ENCODE measurements at regions not wholly inside any gene's neighbourhood (a gene's known extent, or its start where the extent isn't known, plus 50 kb on each side); places are given as distances from the start of the nearest gene placed in this dataset.
A peak's percentile ranks its signal among the peaks of the same experiment; 100 is the strongest.

DNA sequence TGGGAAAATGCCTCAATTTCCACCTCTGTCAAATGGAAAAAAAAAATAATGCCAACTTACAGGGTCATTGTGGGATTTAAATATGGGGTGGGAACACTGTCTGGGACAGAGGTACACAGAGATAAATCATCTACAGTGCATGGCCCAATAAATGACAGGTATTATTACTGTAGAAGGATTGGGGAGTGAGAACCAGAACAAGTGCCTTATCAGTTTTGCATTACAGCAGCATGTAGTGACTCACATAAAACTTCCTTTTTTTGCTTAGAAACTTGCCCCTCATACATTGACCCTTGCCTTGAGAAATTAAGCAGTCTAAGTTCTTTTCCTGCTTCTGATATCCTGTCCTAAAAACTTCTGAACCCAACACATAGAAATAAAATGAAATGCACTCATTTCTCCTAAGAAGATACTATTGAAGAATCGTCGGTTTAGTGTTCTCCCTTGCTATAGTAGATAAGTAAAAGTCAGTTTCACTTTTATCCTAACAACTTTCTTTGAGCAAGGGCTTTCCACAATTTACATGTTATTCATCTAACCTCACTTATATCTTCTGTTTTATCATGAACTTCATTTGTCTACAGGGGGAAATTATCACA lies 121.0 kb upstream of the HAAO start:
- DNase-seq: no peak

DNA sequence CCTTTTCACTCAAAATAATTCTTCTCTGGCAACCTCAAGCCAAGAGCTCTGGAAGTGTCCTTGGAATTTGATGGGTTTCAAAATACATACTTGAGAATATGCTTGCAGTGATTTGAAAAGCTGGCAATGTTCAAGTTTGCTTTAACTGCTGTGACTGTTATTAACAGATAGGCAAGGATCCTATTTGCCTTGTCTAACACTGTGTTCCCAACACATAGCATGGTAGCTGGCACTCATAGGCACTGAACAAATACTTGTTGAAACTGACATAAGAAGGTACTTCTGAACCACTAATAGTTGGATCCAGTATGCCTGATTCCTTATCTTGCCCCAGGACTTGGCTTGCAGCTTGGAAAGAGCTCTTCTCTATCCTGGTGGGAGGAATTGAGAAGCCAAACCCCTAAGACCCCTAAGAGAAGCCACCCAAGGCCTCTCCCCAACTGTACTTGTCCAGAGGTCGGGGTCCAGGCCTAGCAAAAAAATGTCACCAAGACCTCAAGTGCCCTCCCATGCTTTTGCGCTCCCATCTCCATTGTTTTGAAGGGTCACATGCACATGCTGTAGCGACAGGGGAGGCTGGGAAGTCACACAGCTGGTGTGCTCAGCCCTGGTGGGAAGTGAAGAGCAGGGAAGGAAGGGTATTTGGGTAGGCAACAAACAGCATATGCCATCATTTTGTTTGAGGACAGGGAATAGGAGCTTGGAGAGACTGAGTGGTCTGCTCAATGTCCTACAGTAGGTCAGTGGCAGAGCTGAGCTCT lies 118.4 kb upstream of the HAAO start:
- no peak for DNase-seq

DNA sequence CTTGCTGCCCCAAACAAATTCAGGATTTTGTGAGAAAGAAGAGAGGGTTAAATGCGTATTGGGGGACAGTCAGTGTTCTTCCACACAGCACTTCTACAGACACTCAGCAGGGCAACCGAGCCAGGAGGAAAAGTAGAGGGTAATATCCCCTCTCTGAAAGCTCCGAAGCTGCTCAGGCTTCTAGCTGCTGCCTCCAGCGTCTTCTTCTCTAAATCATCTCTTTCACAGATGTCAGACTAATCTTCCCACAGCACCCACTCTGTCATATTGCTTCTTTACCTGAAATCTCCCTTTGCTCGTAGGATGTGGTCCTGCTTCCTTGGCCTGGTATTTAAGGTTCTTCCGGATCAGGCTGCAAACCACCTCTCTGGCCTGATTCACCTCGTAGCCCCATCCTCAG lies 117.6 kb upstream of the HAAO start:
- no peak for DNase-seq

DNA sequence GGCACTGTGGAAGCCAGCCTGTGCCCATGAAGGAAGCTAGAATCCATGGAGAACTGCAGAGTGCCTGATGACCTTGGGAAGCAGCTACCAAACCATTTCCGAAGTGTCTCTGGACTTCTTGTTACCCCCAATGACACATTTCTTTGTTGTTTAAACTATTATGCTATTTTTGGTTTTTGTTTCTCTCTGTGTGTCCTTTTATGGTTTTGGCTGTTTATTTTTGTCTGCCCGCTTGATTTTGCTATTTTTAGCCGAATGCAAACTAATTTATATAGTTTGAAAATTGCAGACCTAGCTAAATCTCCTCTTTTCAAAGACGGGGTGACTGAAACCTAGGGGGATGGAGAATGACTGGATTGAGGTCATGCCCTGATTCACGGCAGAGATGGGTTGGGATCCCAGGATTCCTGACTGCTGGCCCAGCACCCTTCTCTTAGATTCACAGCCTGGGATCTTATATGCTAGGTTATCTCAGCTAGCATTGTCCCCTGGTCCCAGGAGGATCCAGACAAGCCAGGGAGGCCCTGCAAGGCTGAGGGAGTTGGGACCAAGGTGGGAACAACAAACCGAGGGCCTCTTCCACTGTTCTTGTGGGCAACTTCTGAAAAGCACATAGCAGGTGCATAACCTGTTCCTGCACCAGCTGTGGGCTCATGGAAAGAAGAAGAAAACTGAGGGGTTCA lies 116.3 kb upstream of the HAAO start:
- no peak for DNase-seq

DNA sequence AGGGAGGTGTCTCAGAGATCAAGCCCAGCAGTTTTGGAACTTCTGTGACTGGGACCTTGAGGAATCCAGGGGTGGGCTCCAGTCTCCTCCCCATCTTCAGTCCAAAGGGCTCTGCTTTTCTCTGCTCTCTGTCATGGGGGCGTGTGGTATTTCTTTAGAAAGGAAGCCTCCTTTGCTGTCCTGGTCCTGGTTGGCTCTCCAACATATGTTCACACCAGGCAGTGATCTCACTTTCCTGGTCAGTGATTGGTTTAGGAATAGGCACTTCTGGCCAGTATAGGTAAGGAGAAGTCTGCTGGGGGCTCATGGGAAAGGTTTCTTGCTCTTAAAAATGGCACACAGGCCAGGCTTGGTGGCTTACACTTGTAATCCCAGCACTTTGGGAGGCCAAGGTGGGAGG lies 115.5 kb upstream of the HAAO start:
- DNase-seq: no peak

DNA sequence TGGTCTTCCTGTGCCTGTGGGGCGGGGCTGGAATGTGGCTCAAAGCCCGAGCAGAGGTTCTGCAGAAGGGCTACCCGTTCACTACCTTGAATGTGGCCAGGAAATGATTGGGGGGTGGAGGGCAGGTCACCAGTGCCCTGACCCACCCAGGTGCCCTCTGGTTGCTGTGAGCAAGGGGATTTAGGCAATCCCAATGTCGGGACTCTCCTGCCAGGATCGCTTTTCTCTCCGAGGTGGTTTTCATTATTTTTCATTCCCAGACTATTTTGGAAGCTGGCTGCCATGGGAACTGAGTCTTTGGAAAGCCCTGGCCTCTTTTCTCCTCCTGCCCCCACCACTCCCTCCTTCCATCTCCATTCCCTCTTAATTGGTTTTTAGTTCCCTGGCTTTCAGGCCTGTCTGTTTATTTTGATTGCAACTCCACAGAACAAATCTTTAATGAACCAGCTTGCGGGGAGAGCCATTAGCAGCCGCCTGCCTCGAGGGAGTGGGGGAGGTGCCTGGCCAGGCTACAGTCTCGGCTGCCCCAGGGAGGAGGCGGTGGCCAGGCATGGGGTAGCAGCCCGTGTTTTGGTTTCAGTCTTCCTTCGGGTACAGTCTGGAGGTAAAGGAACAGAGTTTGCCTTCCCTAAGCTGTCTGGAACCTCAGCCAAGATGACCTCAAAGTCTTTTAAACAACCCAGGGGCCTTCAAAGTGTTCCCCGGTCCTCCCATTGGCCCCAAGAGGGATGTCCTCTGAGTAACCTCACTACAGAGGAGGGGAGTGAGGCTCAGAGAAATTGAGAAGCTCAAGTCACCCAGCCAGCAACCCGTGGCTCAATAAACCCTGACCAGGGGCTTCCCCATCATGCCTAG lies 114.4 kb upstream of the HAAO start:
- no peak for DNase-seq

DNA sequence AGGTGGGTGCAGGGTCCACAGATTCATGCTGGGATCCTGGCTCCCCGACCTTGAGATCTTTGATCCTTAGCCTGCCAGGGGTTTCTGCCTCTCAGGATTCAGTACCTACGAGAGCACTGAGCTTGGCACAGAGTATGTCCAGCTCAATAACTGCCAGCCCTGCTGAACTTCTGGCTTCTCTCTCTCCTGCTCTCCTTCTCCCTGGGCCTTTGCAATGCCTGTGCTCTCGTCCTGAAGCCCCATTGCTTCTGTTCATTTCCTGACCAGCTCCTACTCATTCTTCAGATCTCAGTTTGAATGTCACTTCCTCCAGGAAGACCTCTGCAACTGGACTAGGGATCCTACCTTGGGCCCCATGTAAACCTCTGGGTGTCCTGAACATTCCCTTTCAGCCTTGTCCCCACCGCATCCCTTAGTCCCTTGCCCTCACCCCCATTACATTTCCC lies 113.8 kb upstream of the HAAO start:
- no peak for DNase-seq

DNA sequence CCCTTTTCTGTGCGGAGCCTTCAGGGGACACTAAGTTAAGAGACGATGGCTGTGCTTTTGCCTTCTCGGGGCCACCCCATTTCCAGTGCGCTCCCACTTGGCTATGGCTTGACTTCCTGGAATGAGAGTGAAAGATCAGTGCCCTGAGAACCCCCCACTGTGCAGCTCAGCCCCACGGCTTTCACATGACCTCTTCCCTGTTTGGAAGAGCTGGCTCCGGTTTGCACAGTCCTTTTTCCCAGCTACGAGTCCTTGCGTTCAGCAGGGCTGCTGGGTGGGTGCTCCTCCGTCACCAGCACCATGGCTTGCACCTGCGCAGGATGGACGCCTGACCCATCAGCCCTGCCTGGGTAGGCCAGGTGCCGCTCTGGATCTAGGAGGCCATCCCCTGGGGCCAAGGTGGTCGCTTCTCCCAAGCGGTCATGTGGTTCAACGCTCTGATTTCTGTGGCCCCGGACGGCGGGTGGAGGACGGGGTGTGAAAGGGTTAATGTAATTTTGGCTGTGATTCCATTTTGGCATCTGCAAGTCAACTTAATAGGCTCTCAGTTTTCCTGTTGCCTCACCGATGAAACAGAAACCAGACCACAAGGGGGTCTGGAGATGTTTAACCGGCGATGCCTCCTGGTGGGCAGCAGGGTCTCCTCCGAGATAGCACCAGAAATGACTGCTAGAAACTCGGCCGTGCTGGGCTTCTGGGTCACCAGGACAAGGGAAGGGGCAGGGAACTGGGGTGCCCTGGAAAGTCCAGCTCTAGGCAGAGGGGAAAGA lies 113.1 kb upstream of the HAAO start:
- no peak for DNase-seq

DNA sequence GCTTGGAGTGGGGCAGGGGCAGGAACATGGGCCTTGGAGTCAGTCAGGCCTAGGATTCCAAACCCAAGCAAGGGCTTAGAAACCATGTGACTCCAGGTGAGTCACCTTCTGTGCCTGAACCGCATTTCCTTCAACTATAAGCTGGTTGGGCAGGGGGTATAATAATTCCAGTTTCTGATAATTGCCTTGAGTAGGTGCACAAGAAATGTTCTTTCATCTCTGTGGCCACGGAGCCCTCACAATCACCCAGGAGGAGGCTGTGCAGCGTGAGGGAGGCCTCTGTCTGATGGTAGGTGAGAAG lies 112.1 kb upstream of the HAAO start:
- DNase-seq: no peak

DNA sequence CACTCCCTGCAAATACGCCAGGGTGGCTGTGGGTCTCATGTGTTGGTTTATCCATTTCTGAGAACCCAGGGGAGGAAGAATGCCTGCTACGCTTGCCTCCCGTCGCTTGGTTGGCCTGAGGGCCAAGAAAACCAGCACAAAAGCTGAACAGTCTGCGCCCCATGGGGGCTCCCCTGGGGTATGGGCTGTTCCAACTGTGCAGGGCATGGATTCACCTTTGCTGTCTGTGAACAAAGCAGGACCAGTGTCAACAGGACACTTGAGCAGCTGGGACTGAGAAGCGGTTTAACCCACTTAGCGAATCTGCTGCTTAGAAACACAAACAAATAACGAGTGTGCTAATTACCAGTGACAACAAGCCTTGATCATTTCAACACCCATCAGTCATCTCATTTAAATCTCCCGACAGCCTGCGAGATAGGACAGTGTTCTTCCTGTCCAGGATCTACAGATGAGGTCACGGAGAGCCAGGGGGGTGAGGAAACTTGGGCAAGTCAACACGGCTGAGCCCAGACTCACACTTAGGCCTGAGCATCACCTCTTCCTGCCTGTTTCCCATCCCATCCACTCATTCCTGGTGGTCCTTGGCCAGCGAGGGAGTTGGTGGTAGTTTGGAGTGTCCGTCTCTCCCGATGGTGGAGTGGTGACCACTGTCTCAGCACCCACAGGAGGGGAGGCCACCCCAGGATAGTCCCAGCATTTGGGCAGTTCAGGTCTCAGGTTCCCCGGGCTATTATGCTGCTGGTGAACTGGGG lies 111.6 kb upstream of the HAAO start:
- DNase-seq: no peak

DNA sequence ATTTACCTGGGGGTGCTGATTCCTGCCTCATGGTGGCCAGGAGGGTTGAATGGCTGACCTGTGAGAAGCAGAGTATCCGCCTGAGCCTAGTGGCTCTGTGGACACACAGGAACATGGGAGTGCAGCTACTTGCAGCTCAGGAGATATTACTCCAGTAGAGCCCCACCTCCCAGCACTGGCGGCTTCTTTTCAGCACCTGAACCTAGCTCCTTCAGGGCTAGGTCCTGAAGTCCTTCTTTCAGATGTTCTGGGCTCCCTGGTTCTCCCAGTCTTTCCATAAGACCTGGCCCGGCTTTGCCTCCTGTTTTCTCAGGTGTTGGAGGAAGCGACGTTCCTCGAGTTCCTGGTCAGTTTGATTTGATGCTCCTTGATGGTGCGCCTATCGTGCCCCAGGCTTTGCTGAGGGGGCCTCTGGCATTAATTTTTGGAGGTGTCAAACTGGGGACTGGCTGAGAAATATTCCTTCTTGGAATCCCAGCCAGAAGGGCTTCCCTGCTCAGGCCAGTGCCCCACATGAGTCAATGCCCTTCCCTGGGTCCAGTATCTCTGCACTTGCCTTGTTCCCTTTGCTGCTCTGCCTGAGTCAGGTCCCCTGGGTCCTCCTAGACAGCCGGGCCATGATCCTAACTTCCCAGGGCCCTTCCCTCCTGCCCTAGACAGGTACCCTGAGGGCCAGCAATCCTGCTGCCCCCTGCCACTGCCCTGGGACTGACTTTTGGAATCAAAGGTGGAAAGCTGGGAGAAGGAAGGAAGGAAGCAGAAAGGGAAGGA lies 110.7 kb upstream of the HAAO start:
- no peak for DNase-seq

DNA sequence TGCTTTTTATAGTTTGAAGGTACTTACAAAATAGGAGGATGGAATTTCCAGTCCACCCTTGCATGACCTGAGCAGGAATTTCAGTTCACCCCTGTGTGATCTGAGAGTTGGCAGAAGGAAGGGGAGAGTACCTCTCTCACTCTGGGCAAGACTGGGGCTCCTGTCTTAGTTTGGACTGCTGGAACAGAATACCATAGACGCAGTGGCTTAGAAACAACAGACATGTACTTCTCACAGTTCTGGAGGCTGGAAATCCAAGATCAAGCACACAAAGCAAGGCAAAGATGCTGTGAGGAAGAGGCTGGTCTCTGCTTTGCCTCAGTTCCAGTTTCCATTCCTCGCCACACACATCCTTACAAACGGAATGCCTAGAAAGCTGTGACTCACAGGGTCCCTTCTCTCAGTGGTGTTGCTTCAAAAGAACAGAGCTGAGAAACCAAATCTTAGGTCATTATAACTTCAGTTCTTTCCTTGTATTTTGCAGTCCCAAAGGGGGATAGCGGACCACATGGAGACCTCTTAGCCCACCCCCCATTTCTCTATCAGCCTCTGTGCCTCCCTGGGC lies 108.8 kb upstream of the HAAO start:
- no peak for DNase-seq

DNA sequence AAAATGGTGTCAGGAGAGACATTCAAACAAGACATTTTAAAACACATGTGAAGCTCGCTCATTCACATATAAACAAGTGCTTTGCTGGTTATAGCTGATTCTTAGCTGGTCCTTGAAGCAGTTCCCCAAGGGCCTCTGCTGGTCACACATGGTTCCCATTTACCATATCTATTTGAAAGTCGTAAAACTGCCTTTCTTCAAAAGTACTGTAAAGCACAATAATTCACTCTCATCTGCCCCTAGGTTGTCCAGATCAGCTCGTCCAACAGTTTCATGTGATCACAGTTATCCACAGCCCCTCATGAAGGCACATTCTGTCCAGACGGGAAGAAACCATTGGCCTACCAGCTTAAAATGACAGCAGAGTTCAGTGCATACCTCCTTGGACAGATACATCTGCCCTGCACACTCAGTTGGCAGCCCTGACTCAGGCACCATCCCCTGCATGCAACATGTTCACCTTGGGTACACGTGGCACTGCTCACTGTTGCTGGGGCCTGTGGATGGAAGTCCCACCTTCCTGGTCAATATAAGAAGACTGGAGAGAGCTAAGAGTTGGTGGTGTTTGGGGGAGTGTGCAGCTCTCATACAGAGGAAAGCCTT lies 108.0 kb upstream of the HAAO start:
- no peak for DNase-seq

DNA sequence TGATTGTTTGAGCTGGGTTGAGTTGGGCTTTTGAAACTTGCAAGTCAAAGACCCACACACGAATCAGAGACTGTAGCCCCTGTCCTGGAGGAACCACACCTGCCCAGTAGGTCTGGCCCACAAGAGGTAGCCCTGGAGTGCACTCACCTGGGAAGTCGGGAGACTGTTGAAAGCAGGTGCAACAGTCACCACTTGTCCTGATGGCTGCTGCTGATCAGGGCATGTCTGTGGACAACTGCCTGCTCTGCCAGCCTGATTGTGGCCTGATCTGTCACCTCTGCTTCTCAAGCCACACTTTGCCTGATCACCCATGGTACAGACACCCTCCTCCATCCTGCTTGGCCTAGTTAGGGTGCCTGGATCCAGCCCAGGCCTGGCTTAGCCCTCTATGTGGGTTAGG lies 105.0 kb upstream of the HAAO start:
- DNase-seq: no peak

DNA sequence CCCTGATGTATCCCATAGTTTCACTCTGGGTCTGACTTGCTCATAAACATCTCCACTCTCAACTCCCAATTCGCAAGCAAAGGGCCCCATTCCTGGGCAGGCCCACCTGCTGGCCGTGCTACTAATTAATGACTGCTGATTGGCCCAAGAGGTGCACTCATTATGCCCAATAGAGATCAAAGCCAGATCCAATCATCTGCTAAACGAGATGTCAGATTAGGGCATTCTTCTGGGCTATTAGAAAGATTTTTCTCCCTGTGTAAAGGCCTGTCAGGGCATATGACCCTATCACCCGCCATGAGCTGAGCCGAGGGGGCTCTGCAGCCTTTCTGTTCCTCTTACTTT lies 103.4 kb upstream of the HAAO start:
- no peak for DNase-seq

DNA sequence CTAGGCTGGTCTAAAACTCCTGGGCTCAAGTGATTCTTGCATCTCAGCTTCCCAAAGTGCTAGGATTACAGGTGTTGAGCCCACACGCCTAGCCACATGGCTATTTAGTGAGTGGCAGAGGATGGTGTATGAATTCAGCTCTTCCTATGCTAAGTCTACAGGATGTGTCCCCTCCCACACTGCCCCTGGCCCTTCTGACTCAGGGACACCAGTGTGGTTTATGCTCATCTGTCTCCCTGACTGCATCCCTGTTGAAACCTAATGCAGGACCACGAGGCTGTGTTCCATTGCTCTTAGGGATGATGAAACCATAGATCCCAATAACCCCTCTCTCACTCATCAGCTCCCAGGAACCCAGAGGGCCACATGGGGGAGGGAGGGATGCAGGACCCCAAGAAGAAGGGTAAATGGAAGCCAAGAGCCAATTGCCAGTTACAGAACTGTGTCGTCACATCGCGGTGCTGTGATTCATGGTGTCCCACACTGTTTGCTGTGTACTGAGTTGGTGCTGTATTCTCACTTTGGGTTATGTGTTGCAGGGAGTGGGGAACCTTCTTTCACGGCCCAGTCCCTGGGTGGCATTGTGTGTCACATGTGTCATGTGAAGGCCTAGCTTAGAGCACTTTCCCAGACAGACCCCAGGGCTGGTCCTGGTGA lies 102.9 kb upstream of the HAAO start:
- DNase-seq: no peak

DNA sequence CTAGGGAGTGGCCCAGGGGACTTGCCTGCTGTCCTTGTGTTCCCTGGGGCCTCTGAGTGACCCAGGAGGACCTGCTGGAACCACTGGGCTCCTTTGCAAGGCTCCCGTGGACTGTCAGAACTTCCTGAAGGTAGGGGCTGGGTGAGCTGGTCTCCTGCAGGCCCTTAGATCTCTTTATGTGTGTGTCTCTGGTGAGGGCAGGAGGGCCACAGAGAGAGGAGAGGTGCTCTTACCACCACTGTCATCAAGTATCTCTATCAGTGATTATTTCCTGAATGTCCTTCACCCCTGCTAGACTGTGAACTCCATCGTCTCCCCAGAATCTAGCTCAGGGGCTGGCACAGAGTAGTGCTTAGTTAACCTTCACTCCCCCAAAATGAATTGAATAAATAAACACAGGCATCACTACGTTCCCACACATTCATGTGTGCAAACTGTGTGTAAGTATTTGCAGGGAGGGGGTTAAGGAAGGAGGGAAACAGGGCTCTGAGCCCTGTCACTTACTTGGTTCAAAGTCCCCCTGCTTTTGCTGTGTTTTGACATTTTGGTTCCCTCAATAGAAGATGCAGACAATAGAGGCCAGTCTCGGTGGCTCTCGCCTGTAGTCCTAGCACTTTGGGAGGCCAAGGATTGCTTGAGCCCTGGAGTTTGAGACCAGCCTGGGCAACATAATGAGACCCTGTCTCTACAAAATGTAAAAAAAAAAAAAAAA lies 100.8 kb upstream of the HAAO start:
- peak; percentile 49 for DNase-seq

DNA sequence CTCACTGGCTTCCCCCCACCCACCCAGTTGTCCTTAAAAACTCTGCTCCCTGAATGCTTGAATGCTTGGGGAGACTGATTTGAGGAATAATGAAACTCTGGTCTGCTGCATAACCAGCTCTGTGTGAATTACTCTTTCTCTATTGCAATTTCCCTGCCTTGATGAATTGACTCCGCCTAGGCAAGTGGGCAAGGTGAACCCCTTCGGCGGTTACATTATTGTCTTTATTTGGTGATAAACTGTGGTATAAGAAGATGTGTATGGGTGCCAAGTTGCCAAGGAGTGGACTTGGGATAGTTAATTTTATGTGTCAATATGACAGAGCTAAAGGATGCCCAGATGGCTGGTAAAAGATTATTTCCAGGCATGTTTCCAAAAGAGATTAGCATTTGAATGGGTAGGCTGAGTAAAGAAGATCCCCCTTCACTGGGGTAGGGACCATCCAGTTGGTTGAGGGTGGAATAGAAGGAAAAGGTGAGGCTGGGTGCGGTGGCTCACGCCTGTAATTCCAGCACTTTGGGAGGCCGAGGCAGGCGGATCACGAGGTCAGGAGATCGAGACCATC lies 98.5 kb upstream of the HAAO start:
- DNase-seq: no peak
